Loucy (cell line): ENCODE measurements at regions not wholly inside any gene's neighbourhood (a gene's known extent, or its start where the extent isn't known, plus 50 kb on each side); places are given as distances from the start of the nearest gene placed in this dataset.

ENCODE experiments used
- H2AFZ ChIP-seq: fragments of 200-600 bp; sonication (generic); 2 replicates; pipeline ENCODE4 v1.6.0; 2016; ENCODE audit warnings: antibody characterized with exemption, mild to moderate bottlenecking, low read length, moderate library complexity
- H3F3A ChIP-seq: fragments of 200-600 bp; 2 replicates; pipeline ENCODE4 v1.6.0; 2016; ENCODE audit warnings: antibody characterized with exemption, low read depth, mild to moderate bottlenecking
- H3K27me3 ChIP-seq: fragments of 200-600 bp; sonication (generic); 2 replicates; pipeline ENCODE4 v1.6.1; 2014; ENCODE audit warnings: low read length, mild to moderate bottlenecking; ENCODE audit not compliant: insufficient read depth, poor library complexity, severe bottlenecking
- H3K36me3 ChIP-seq: fragments of 200-600 bp; sonication (generic); 2 replicates; pipeline ENCODE4 v1.6.1; 2016; ENCODE audit warnings: low read length; ENCODE audit not compliant: insufficient read depth
- H3K4me1 ChIP-seq: fragments of 200-600 bp; sonication (generic); 2 replicates; pipeline ENCODE4 v1.5.1; 2014; ENCODE audit warnings: low read length, mild to moderate bottlenecking; ENCODE audit not compliant: insufficient read depth, poor library complexity, severe bottlenecking
- H3K4me2 ChIP-seq: fragments of 200-600 bp; sonication (generic); 2 replicates; pipeline ENCODE4 v1.6.0; 2014; ENCODE audit warnings: antibody characterized with exemption, low read length, low read depth, mild to moderate bottlenecking; ENCODE audit not compliant: poor library complexity, severe bottlenecking
- H3K4me3 ChIP-seq: fragments of 200-600 bp; sonication (generic); 2 replicates; pipeline ENCODE4 v1.5.1; 2014; ENCODE audit warnings: low read length, mild to moderate bottlenecking, mixed read lengths; ENCODE audit not compliant: poor library complexity, severe bottlenecking
- H3K79me2 ChIP-seq: fragments of 200-600 bp; sonication (generic); 2 replicates; pipeline ENCODE4 v1.6.1; 2014; ENCODE audit warnings: low read length; ENCODE audit not compliant: insufficient read depth
- H3K9ac ChIP-seq: fragments of 200-600 bp; sonication (generic); 2 replicates; pipeline ENCODE4 v1.6.0; 2014; ENCODE audit warnings: mild to moderate bottlenecking, low read depth, low read length, moderate library complexity; ENCODE audit not compliant: poor library complexity, severe bottlenecking
- H3K9me2 ChIP-seq: fragments of 200-600 bp; sonication (generic); replicated peaks from 2 replicates; pipeline ENCODE4 v1.6.1; 2016; ENCODE audit warnings: low read depth, low read length, mixed read lengths
- H3K9me3 ChIP-seq: fragments of 200-600 bp; sonication (generic); 2 replicates; pipeline ENCODE4 v1.6.1; 2014; ENCODE audit warnings: mild to moderate bottlenecking, antibody characterized with exemption, low read length, low read depth; ENCODE audit not compliant: insufficient read depth
- H4K20me1 ChIP-seq: fragments of 200-600 bp; sonication (generic); 2 replicates; pipeline ENCODE4 v1.6.0; 2014; ENCODE audit warnings: antibody characterized with exemption, low read length, mild to moderate bottlenecking; ENCODE audit not compliant: insufficient read depth, poor library complexity, severe bottlenecking
- CTCF ChIP-seq: fragments of 200-600 bp; sonication (generic); conservative IDR thresholded peaks from 2 replicates; pipeline ENCODE4 v1.5.1; 2014; ENCODE audit warnings: mild to moderate bottlenecking, antibody characterized with exemption, low read length
- EZH2phosphoT487 ChIP-seq: fragments of 200-600 bp; IDR thresholded peaks from 2 replicates; pipeline ENCODE4 v1.6.1; 2018; ENCODE audit warnings: antibody characterized with exemption, mild to moderate bottlenecking, moderate library complexity, borderline replicate concordance

GRCh38 chr6:91094806-91095475 is 508.1 kb upstream of the MAP3K7 start:
- Histone ChIP-seq H3K27me3 (no peaks in the 10 kb centered on the region), H3K9me3 (no peaks in the 10 kb centered on the region), H2AFZ (no peak overlapping the region), H3K4me2 (no peak overlapping the region), H3K9ac (no peak overlapping the region), H3K4me3 (no peak overlapping the region), H3K79me2 (no peaks in the 10 kb centered on the region), H3K9me2 (no peaks in the 10 kb centered on the region), H4K20me1 (no peaks in the 10 kb centered on the region), H3F3A (no peaks in the 10 kb centered on the region), H3K4me1 (no peaks in the 10 kb centered on the region), H3K36me3 (no peaks in the 10 kb centered on the region)
- TF ChIP-seq CTCF (no peak), EZH2phosphoT487 (no peak)

GRCh38 chr6:91094341-91094740 is 507.5 kb upstream of the MAP3K7 start:
- no peaks in the 10 kb centered on the region for H4K20me1 ChIP-seq
- no peak overlapping the region for H3K9ac ChIP-seq
- no peak overlapping the region for H2AFZ ChIP-seq
- no peak overlapping the region for H3K4me2 ChIP-seq
- no peaks in the 10 kb centered on the region for H3K36me3 ChIP-seq
- H3K9me2 ChIP-seq = no peaks in the 10 kb centered on the region
- no peaks in the 10 kb centered on the region for H3K9me3 ChIP-seq
- H3F3A ChIP-seq = no peaks in the 10 kb centered on the region
- TF ChIP-seq CTCF = no peak
- TF ChIP-seq EZH2phosphoT487 = no peak
- H3K79me2 ChIP-seq = no peaks in the 10 kb centered on the region
- H3K4me1 ChIP-seq = no peaks in the 10 kb centered on the region
- no peaks in the 10 kb centered on the region for H3K27me3 ChIP-seq
- H3K4me3 ChIP-seq = no peak overlapping the region

- Histone ChIP-seq H3K4me1 (no peaks in the 10 kb centered on the region), H2AFZ (no peak overlapping the region), H3K27me3 (no peaks in the 10 kb centered on the region), H3F3A (no peaks in the 10 kb centered on the region), H3K9me2 (no peaks in the 10 kb centered on the region), H3K79me2 (no peaks in the 10 kb centered on the region), H3K9ac (no peak overlapping the region), H4K20me1 (no peaks in the 10 kb centered on the region), H3K4me2 (no peak overlapping the region), H3K4me3 (no peak overlapping the region), H3K36me3 (no peaks in the 10 kb centered on the region), H3K9me3 (no peaks in the 10 kb centered on the region)
- TF ChIP-seq EZH2phosphoT487 (no peak), CTCF (no peak)
Measured at GRCh38 chr6:91088976-91089375, 502.1 kb upstream of the MAP3K7 start.
